Uterus (tissue), 3 donors: ENCODE measurements at regions not wholly inside any gene's neighbourhood (a gene's known extent, or its start where the extent isn't known, plus 50 kb on each side); places are given as distances from the start of the nearest gene placed in this dataset.

Source experiments
- DNase-seq, 2 donors: peaks; one replicate each; pipeline ENCODE4 v3.0.0-alpha.2; 2019 to 2020
- H3K27ac ChIP-seq, 2 donors: fragments of 200-600 bp; sonication (generic); 1 replicate in 1 of 2; 2 replicates in 1 of 2; pipeline ENCODE4 v1.5.1; 2016 to 2018
- H3K27me3 ChIP-seq, 2 donors: fragments of 200-600 bp; sonication (generic); one replicate each; pipeline ENCODE4 v1.5.1; 2018 to 2019; ENCODE audit warnings: control low read depth in 1 of 2
- H3K36me3 ChIP-seq, 2 donors: fragments of 200-600 bp; sonication (generic); one replicate each; pipeline ENCODE4 v1.5.1; 2019; ENCODE audit warnings: control low read depth in 1 of 2
- H3K4me1 ChIP-seq, 2 donors: fragments of 200-600 bp; sonication (generic); one replicate each; pipeline ENCODE4 v1.5.1; 2018 to 2019; ENCODE audit warnings: control low read depth in 1 of 2
- H3K4me3 ChIP-seq, 2 donors: fragments of 200-600 bp; sonication (generic); 1 replicate in 1 of 2; 2 replicates in 1 of 2; pipeline ENCODE4 v1.5.1; 2018 to 2019; ENCODE audit warnings: mild to moderate bottlenecking in 1 of 2
- H3K9me3 ChIP-seq, 2 donors: fragments of 200-600 bp; sonication (generic); one replicate each; pipeline ENCODE4 v1.5.1; 2019; ENCODE audit warnings: control low read depth in 1 of 2
- CTCF ChIP-seq, 4 experiments: fragments of 200-600 bp in 2 of 4; fragments of 450-650 bp in 2 of 4; sonication (generic) in 2 of 4; IDR thresholded peaks; one replicate each; pipeline ENCODE4 v1.5.1; 2016 to 2019; ENCODE audit warnings: antibody characterized with exemption in 4 of 4, mild to moderate bottlenecking in 2 of 4, moderate library complexity in 1 of 4
- POLR2A ChIP-seq, 2 donors: fragments of 450-650 bp; IDR thresholded peaks; one replicate each; pipeline ENCODE4 v1.6.1; 2016; ENCODE audit warnings: antibody characterized with exemption in 2 of 2, mild to moderate bottlenecking in 1 of 2, moderate library complexity in 1 of 2
- intact Hi-C: fragments of 100-400 bp; cut with DNase I; formaldehyde crosslinking; loops from one replicate; pipeline ENCODE4 v1.15.1; 2023; ENCODE audit warnings: low total_unique reads
- donor health status: DM: yes; HTN: yes; CAD: no.

- no peaks in the 10 kb centered on the region for H3K9me3 ChIP-seq
- no peak overlapping the region for H3K27ac ChIP-seq
- TF ChIP-seq POLR2A (IDR thresholded peaks at IDR 0.05) = no peak
- TF ChIP-seq CTCF (IDR thresholded peaks at IDR 0.05) = no peak
- DNase-seq = no peak
- no peaks in the 10 kb centered on the region for H3K27me3 ChIP-seq
- H3K4me3 ChIP-seq = no peak overlapping the region
- no peaks in the 10 kb centered on the region for H3K36me3 ChIP-seq
- intact Hi-C loops = no loop called here
- no peaks in the 10 kb centered on the region for H3K4me1 ChIP-seq
Observed at GRCh38 chr5:89606939-89607534, 724.1 kb upstream of the MEF2C start.

DNA sequence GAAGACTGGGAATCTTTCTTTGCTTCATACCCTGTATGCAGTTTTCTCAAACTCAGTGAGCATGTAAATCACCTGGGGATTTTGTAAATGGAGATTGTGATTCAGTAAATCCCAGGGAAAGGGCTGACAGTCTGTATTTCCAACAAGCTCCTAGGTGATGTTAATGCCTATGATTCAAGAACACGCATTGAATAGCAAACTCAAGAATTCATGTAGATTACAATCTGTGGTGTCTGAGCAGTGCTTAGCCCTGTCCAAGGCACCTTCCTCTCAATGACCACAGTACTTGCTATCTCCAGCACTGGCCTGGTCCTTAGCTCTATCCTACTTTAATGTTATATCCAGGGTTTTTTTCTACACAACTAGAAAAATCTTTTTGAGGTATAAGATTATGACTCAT is 721.4 kb upstream of the MEF2C start:
- Histone ChIP-seq H3K4me1 (no peaks in the 10 kb centered on the region), H3K9me3 (no peaks in the 10 kb centered on the region), H3K36me3 (no peaks in the 10 kb centered on the region), H3K27ac (no peak overlapping the region), H3K4me3 (no peak overlapping the region), H3K27me3 (no peaks in the 10 kb centered on the region)
- TF ChIP-seq CTCF (IDR thresholded peaks at IDR 0.05) (no peak), POLR2A (IDR thresholded peaks at IDR 0.05) (no peak)
- intact Hi-C loops = no loop called here
- no peak for DNase-seq

DNA sequence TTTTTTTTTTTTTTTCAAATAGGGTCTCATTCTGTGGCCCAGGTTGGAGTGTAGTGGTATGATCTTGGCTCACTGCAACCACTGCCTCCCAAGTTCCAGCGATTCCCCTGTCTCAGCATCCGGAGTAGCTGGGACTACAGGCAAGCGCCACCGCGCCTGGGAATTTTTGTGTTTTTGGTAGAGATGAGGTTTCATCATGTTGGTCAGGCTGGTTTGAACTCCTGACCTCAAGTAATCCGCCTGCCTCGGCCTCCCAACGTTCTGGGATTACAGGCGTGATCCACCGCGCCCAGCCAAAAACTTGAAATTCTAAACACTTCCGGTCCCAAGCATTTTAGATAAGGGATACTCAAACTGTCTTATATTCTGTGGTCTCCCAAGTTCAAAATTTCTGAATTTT is 718.9 kb upstream of the MEF2C start:
- intact Hi-C loops = no loop called here
- TF ChIP-seq POLR2A (IDR thresholded peaks at IDR 0.05) (no peak), CTCF (IDR thresholded peaks at IDR 0.05) (no peak)
- H3K4me1 ChIP-seq = no peaks in the 10 kb centered on the region

DNA sequence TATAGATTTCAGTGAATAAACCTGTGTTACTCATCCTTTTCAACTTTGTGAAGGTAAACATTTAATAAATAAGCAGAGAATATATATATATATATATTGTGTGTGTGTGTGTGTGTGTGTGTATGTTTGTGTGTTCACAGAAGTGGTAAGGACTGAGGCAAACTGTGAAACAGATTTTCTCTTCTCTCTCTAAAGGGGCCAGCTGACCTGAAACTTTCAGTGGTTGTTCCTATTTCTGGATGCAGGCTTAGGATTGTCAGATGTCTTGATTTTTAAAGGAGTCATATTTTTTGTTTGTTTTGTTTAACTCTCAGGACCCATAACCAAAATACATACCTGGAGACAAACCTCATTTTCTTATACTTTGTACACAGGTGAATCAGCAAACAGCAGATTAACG is 714.9 kb upstream of the MEF2C start:
- no peaks in the 10 kb centered on the region for H3K4me1 ChIP-seq
- no peak overlapping the region for H3K27ac ChIP-seq
- H3K36me3 ChIP-seq = no peaks in the 10 kb centered on the region
- no peaks in the 10 kb centered on the region for H3K27me3 ChIP-seq
- no peak for DNase-seq
- no peaks in the 10 kb centered on the region for H3K9me3 ChIP-seq
- TF ChIP-seq POLR2A (IDR thresholded peaks at IDR 0.05) (no peak), CTCF (IDR thresholded peaks at IDR 0.05) (no peak)
- intact Hi-C loops = no loop called here
- no peak overlapping the region for H3K4me3 ChIP-seq

More for the DNA sequence above, 718.9 kb upstream of the MEF2C start:
- H3K9me3 ChIP-seq = no peaks in the 10 kb centered on the region
- no peak overlapping the region for H3K4me3 ChIP-seq
- H3K36me3 ChIP-seq = no peaks in the 10 kb centered on the region
- H3K27ac ChIP-seq = no peak overlapping the region
- no peaks in the 10 kb centered on the region for H3K27me3 ChIP-seq
- no peak for DNase-seq

- DNase-seq = no peak
- intact Hi-C loops = no loop called here
- Histone ChIP-seq H3K9me3 (no peaks in the 10 kb centered on the region), H3K4me1 (no peaks in the 10 kb centered on the region), H3K4me3 (no peak overlapping the region), H3K27ac (no peak overlapping the region), H3K27me3 (no peaks in the 10 kb centered on the region), H3K36me3 (no peaks in the 10 kb centered on the region)
- TF ChIP-seq CTCF (IDR thresholded peaks at IDR 0.05) = no peak
- TF ChIP-seq POLR2A (IDR thresholded peaks at IDR 0.05) = no peak
Observed at GRCh38 chr5:89596821-89597220, 713.8 kb upstream of the MEF2C start.
